ENCODE measurements at regions not wholly inside any gene's neighbourhood (a gene's known extent, or its start where the extent isn't known, plus 50 kb on each side); places are given as distances from the start of the nearest gene placed in this dataset.
A peak's percentile ranks its signal among the peaks of the same experiment; 100 is the strongest.

DNA sequence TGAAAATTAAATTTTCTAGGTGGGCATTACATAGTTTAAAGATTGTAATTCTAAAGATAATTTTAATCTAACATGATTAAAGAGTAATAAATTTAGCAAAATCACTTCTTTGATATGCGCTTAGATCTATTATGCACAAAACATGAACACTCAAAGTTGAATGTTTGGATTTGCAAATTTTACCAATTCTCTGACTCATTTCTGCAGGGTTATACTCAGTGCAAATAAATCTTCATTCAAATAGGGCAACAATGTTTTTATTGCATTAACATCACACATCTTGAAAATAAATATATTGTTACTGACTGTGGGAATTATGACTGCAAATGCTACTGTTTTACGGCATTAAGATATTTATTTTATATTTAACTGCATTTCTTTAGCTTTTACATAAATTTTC lies 110.7 kb downstream of the OGFRL1 start:
- DNase-seq, result no peak

DNA sequence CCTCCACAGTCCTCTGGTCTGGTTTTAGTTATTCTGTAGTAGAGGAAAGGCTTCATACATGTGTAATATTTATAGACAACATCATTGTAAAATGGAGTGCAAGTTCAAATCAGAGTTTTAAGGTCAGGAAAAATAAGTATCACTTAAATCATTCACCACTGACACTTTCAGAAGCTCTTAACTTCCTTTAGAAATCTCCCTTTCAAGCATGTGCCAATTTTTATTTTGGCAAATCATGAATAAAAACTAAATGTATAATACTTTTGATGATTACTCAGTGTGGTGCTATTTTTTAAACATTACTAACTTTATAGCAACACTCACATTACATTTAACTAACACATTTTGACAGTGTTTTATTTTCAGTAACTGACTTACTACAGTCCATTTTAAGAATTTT lies 112.2 kb downstream of the OGFRL1 start:
- DNase-seq, result no peak

DNA sequence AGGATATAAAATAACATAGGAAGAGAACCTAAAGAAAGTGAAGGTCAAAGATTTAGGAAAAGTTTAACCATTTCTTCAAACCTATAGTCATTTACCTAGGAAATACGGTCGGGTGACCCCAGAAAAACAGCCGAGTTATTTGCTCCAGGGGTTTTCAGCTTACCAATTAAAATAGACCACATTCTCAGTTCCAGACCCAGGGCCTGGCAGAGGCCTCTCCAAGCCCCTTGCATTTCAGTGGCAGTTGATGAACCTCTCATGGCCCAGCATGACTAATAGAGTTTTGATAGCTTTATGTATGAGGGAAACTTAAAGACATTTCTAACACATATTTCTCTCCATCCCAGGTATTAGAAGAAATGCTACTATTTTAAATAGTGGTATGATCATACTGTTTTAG lies 113.5 kb downstream of the OGFRL1 start:
- no peak for DNase-seq

DNA sequence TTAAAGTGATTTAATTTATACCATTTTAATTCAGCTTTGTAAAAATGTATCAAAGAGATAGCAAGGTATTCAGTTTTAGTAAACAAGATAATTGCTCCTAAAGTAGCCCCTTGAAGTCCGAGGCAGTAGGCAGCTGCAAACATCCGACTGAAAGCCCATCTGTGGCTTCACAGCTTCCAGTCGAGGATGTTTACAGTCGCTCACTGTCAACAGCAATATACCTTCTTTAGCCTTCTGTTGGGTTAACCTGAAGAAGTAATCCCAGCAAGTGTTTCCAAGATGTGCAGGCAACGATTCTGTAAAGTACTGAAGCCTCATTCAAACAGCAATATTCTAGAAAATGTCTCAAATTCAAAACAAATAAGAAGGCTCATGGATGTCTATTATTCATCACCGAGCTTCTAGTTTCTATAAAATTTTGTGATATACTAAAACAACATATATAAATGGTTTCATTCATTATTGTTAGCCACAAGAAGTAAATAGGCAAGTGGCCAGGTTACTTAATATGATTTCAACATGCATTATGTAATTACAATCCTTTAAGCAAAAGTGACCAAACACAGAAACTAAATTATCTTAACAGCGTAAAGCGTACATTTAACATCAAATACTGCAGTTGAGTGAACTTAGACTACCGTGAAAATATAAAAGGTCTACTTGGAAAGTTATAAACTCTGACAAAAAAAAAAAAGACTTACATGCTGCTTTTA lies 115.0 kb downstream of the OGFRL1 start:
- DNase-seq, result no peak

DNA sequence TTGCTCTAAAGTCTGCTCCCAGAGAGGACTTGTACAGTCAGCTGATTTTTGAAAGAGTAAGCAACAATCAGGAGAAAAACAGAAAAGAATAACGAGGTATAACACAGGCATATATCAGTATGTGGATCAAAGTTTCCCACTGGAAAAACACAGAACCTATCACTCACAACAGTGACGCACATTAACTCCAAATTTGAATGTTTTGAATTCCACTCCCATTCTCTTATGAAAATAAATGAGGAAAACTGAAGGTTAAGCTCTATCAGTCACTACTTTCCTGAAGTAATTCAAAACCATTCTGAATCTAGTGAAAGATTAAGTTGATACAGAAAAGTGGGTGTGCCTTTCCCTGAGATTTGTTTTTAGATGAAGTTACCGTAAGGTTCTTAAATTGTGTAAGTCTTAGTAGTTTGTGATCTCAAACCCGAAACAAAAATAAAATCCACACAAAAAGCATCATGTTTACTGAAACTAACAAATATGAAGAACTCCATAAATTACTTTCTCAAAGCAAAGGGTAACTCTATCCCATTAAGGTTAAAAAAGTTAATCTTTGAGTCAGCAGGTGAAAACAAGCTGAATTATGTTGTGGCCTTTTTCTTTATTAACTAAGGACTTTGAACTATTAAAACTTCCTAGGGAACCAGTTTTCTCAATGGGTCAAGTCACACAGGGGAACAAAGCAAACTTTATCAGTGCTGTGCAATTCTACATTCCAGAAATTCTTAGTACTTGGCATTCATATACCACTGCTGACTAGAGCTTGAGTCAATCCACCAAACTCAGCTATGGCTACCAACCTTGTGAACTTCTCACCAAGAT lies 115.7 kb downstream of the OGFRL1 start:
- DNase-seq, result no peak

DNA sequence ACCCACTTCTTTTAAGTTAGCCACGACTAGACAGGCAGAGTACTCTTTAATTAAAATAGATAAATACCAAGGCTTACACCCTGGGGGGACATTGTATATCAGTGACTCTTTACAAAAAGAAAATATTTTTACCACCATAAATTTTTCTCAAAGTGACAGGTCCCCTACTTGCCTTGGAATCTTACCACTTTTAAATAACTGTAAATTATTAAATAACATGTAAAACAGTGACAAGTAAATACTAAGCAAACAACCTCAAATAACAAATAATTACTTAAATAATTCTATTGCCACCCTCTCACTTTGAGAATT lies 116.3 kb downstream of the OGFRL1 start:
- no peak for DNase-seq

DNA sequence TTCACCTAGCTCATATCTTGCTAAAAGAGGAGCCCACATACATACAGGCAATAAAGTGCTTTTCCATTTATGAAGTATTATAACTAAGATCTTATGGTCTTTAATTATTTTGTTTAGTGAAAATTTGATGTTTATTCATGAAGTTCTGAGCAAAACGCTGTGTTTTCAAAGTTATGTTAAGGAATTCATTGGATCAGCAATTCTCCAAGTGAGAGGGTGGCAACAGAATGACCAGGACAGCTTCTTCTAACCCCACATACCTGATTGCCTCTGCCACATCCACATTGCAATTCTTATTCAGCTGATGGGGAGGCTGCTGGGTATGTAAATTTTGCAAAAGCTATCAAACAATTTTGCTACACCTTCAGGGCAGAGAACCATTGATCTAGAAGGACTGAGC lies 116.8 kb downstream of the OGFRL1 start:
- DNase-seq, result no peak

DNA sequence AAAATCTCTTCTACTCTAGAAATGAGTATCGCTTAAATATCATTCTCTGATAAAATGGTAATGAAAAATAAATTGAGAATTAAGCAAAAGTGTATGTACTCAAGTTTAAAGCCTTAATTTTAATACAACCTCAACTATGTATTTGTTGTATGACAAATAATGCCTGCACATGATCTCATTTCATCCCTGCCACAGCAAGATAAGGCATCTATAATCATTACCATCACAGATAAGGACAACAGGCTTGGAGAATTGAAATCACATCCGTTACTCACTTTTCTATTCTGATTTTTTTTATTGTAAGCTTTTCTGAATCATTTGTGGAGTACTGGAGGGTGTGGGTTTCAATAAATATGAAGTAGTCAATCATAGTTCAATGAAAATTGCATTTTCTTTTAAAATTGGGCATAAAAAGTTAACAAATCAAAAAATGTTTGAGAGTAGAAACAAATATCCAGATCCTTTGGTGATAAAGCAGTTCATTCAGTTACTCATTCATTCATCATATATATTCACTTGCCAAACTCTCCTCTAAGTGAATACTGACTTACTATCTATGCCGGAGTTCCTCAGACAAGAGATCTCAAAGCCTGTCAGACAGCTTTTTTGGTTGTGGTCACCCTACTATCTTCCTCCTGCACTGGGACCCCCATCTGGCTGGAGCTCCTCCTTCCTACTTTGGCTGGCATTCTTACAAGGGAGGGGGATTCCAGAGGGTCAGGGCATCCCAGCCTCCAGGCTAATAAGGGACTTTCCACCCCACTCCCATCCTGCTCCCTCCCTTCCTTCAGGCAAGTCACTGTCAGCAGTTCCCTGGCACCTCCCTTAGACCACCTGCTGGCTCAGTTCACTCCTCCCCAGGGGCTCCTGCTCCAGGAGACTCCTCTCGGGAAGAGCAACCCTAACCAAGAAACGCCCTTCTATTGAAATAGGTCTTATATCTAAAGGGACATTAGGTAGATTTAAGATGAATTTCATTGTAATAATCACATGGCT lies 118.6 kb downstream of the OGFRL1 start:
- DNase-seq, result no peak

DNA sequence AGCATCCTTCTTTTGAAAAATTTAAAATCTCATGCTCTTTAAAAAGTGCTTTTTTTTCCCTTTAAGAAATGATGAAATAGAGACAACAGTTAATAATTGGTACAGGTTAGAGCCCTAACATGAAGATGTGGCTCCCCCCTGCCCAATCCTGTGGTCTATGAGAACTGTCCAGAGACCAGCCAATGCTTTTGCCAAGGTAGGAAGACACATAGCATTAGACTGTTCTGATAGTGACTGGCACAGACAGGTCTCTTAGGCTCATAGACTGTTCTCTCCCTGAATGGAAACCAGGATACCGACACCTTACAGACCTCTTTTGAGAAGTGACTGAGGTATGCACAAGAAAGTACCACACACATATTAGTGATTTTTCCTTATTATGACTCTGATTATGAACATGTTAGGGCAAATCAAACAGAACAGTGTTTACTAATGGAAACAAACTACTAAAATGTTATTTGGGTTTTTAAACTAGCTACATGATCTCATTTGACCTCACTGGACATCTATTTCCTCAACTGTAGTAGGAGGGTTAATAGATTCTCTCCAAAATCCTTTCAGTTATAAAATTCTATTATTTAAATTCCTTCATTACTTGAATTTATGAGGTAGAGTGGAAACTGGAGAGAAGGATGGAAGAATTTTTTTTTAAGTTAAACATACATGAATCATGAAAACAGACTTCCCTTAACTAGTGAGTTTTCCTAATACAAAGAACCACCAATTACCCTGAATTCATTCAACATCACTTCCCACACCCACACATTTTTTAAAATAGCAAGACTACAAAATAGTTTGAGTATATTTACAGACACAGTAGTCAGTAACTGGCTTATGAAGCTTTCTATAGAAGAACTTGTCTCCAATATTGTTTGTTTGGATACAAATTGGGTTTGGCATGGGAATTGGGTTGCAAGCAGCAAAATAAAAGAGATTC lies 120.4 kb downstream of the OGFRL1 start:
- no peak for DNase-seq

DNA sequence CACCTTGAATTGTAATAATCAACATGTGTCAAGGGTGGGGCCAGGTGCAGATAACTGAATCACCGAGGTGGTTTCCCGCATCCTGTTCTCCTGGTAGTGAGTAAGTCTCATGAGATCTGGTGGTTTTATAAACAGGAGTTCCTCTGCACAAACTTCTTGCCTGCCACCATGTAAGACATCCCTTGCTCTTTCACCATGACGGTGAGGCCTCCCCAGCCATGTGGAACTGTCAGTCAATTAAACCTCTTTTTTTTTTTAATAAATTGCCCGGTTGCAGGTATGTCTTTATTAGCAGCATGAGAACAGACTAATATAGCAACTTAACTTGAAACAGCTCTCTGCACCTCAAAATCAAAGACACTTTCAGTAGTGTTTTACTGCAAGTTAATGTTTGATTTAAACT lies 121.6 kb downstream of the OGFRL1 start:
- DNase-seq, result no peak

DNA sequence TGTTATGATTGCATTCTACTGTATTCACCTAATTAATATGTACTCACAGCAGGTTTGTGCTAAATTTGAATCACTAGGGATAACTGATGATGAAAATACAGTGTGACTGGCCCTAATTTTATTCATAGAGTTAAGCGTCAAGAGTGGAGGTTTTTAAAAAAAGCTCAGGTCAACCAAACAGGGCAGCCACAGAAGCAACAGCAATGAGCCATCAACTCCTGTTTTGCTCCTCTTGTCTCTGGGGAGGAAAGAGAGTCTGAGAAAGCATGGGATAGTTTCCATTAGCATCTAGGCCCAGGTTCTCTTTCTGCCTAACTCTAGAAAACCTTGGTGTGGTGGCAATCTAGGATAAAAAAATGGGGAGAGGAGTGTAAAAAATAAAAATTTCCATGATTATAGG lies 122.1 kb downstream of the OGFRL1 start:
- DNase-seq, result no peak

DNA sequence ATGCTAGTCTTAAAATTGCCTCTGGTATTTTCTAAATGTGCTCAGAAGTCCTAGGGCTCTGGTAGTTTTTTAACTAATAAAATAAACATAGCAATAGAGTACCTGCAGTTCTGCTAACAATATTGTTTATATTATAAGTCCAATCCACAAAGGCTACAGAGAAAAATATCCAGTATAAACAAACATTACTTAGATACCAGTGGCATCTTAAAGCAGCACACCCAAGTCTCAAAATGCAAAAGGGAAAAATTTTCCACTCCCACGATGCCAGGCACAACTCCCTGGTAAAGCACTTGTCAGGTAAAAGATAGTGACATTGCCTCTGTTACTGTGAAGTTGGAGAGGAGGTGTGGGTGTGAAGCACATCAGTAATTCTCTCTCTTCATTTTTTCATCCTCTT lies 123.3 kb downstream of the OGFRL1 start:
- no peak for DNase-seq

DNA sequence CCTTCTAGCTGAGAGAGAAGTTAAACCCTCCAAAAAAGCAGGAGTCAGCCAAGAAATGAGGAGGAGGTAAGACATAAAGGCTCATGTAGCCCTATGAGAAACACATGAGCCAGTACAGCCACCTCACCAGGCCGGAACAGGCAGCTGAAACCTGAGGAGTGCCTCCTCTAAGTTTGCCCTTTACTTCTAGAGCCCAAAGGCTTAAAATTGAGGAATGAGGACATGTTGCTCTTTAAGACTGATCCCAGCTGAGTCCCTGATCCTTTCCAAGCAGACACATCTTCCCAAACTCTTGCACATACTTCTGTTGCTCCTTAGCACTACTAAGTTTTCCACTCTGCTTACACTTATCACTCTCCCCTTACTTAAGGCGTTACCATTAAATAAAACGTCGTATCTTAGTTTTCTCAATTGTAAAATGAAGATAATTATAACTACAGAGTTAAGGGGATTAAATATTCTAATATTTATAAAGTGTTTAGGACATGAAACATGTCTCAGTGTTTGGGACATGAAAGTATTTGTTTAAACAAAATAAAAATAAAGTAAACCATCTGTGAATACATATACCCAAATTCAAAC lies 124.0 kb downstream of the OGFRL1 start:
- DNase-seq, result no peak

DNA sequence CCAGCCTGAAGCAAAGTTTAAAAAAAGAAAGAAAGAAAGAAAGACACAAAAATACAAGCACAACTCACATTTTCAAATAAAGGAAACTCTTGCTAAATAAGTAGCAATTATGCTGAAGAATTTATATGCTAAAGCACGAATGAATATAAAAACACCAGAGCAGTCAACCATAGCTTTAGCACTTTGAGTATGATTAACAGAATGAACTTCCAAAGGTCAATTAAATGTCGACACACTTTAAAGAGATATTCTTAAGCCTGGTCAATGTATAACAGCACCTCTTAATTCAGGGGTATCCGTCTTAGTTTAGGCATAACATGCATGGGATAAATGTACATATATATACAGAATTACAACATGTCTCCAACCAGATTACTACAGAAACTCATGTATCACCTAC lies 125.9 kb downstream of the OGFRL1 start:
- no peak for DNase-seq

DNA sequence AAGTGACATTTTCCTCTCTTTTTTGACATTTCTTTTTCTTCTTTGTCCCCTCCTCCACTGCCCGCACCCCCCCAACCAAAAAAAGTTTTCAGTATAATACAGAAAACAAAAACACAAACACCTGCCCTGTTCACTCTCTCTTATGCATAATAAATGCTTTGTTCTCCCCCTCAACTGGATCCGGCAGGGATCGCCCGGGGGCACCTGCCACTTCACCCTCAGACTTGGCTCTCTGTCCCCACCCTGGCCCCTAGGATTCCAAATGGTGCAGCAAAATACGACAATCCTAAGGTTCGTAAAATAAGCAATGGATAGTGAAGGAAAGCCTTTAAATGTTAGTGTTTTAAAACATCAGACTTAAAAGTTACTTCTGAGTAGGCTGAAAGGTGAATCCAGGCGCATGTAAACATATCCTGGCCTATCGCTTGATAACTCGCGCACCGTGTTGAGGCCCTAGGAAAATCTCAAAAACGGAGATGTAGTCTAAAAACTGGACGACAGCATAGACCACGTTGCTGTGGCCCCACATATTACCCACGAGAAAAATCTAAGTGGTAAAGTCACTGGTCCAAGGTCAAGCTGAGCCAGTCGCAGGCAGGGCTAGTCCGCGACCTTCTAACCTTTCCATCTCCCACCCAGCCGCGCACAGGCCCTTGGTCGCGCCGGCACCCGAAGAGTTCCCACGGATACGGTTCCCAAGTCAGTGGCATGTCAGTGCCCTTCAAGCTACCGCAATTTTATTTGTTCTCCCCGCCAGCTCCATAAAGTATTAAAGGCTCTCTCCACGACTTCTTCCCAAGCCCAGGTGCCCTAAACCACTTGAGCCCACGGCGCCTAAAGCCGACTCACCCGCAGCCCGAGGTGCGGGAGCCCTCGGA lies 130.8 kb downstream of the OGFRL1 start:
- DNase-seq, result no peak

DNA sequence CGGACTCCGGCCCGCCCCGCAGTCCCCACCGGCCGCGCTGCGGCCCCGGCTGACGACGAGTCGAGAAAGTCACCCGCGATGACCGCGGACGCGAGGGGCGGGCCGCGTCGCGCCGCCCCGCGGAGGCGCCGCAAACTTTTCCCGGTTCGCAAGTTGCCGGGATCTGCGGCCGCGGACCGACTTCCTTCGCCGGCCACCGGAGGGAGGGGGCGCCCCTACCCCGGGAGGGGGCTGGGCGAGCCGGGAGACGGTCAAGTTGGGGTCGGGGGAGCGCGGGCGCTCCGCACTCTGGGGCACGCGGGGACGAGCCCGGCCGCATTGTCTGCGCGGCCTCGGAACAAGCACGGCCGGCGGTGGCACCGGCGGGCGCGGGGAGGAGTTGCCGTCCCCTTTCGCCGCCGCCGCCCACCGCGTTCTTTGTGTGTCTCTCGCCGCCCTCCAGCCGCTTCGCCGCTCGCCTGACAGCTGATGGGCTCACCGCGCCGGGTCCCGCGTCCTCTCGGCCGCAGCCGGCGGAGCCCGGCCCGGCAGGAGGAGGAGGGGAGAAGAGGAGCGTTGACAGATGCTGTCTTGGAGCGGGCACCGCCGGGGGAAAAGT lies 131.6 kb downstream of the OGFRL1 start:
- DNase-seq, result peak; percentile 12

DNA sequence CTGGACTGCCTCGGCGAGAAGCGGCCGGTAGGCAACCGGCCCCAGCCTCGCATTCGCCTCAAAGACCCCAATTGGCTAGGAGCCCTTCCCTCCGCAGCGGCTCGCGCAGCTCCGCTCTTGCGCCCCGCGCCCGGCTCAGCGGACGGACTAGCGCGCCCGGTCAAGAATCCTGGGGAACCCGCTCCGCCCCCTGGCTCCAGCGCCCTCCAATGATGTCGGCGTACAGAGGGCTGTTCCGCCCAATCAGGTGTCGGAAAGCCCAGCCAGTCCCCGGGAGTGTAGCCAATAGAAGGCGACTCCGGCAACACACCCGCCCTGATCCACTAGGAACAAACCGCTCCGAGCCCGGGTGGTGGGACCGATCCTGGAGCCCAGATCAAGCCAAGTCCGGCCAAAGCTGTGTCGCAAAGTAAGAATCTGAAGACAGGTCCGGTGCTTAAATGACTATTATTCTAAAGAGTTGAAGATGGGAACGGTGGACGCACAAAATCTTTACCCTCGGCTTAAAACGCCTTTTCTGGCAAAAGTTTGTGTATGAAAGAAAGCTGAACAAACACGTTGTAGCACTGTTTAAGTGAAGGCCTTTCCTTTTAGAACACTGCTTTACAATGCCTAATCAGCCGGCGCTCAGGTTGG lies 132.2 kb downstream of the OGFRL1 start:
- peak; percentile 58 for DNase-seq

DNA sequence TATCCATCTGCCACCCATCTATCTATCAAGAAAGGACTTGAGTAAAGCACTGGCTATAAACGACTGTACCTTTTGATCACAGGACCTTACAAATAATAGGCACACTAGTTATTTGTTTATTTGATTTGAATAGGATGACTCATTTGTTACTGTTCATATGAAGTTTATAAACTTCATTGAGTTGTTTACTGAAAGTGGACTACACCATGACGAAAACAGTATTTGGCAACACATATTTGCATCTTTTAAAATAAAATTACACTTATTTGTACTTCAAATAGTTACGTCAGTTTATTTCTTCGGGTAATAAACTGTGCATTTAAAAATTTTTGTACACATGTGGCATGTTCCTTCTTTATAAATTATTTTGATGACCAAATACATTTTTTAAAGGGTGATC lies 133.0 kb downstream of the OGFRL1 start:
- DNase-seq, result no peak

DNA sequence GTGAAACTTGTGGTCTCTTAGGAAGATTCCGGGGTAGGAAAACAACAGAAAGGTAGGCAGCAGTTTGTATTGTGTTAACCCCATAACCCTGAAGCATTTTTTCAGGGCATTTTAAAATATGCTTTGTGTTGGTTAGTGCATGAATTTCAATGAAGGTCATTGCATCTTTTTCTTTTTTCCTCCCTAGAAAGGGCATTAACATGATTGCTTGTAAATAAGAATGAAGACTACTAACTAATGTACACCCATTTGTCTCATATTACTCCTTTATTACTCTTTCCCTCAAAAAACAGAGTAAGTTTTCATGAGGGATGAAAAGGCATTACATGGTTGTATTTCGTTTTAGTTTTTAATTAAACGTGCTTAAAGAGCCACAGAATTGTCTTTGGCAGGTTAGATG lies 141.4 kb downstream of the OGFRL1 start:
- no peak for DNase-seq

DNA sequence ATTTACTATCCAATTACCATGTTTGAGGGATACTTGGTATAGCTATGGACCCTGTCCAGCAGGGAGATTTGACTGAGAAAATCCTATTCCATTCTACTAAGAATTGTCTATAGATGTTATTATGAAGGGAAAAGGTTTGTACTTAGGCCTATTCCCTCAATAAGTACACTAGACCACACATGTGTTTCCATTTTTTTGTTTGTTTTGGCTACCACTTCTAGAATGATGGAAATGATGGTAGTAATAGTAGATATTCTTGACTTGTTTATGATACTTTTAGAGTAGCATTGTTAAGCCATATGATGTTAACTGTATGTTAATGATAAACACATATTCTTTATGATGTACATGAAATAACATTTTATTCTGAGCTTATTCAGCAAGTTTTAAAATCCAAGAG lies 144.8 kb downstream of the OGFRL1 start:
- no peak for DNase-seq

Data from stimulated activated CD4-positive, alpha-beta T cell treated with anti-CD3 and anti-CD28 coated beads, Interleukin-15, amount 100 ng/mL, for 24 hours (primary cell).